GM18502 (cell line): ENCODE measurements at regions not wholly inside any gene's neighbourhood (a gene's known extent, or its start where the extent isn't known, plus 50 kb on each side); places are given as distances from the start of the nearest gene placed in this dataset.

Experiments used
- ATAC-seq: cut with Tn5 transposase; IDR thresholded peaks from one replicate; pipeline ENCODE4 v1.9.1; 2021; ENCODE audit warnings: mild to moderate bottlenecking; ENCODE audit not compliant: unreplicated experiment, poor library complexity

GRCh38 chr1:218803351-218803997 is 370.2 kb upstream of the LYPLAL1 start:
- no peak for ATAC-seq

GRCh38 chr1:218804014-218804785 is 369.5 kb upstream of the LYPLAL1 start:
- no peak for ATAC-seq

- ATAC-seq: no peak
Measured at GRCh38 chr1:218809061-218809460, 364.6 kb upstream of the LYPLAL1 start.

GRCh38 chr1:218809625-218810024 is 364.1 kb upstream of the LYPLAL1 start:
- ATAC-seq: no peak

- ATAC-seq: no peak
Measured at GRCh38 chr1:218810306-218810705, 363.4 kb upstream of the LYPLAL1 start.

- ATAC-seq: no peak
Measured at GRCh38 chr1:218811497-218811896, 362.2 kb upstream of the LYPLAL1 start.

- ATAC-seq: no peak
Measured at GRCh38 chr1:218812360-218812759, 361.3 kb upstream of the LYPLAL1 start.

- ATAC-seq: no peak
Measured at GRCh38 chr1:218813237-218813636, 360.4 kb upstream of the LYPLAL1 start.

- no peak for ATAC-seq
Measured at GRCh38 chr1:218815076-218815475, 358.6 kb upstream of the LYPLAL1 start.

- no peak for ATAC-seq
Measured at GRCh38 chr1:218817071-218817470, 356.6 kb upstream of the LYPLAL1 start.

GRCh38 chr1:218817691-218818465 is 355.8 kb upstream of the LYPLAL1 start:
- ATAC-seq: no peak

GRCh38 chr1:218823291-218823900 is 350.3 kb upstream of the LYPLAL1 start:
- ATAC-seq: no peak

GRCh38 chr1:218827486-218827885 is 346.2 kb upstream of the LYPLAL1 start:
- no peak for ATAC-seq

GRCh38 chr1:218828125-218828650 is 345.5 kb upstream of the LYPLAL1 start:
- ATAC-seq: no peak

GRCh38 chr1:218829097-218829496 is 344.6 kb upstream of the LYPLAL1 start:
- no peak for ATAC-seq

GRCh38 chr1:218835609-218836008 is 338.1 kb upstream of the LYPLAL1 start:
- no peak for ATAC-seq

- ATAC-seq: no peak
Measured at GRCh38 chr1:218836264-218836663, 337.4 kb upstream of the LYPLAL1 start.

- ATAC-seq: no peak
Measured at GRCh38 chr1:218837051-218837450, 336.6 kb upstream of the LYPLAL1 start.

GRCh38 chr1:218845589-218845988 is 328.1 kb upstream of the LYPLAL1 start:
- no peak for ATAC-seq

GRCh38 chr1:218846181-218846580 is 327.5 kb upstream of the LYPLAL1 start:
- no peak for ATAC-seq
